Right kidney (tissue), 1 donor: ENCODE measurements at regions not wholly inside any gene's neighbourhood (a gene's known extent, or its start where the extent isn't known, plus 50 kb on each side); places are given as distances from the start of the nearest gene placed in this dataset.
"Not testable (repeated sequence)": the region's sequence is repeated elsewhere in the genome, so short reads cannot be mapped to it uniquely, and the experiment has no call there.

Source experiments
- DNase-seq: peaks from one replicate; pipeline ENCODE4 v3.0.0-alpha.2; 2016

GRCh38 chr2:166641516-166641915 lies 147.5 kb upstream of the SCN7A start:
- not testable (repeated sequence) for DNase-seq

GRCh38 chr2:166637051-166637450 lies 143.0 kb upstream of the SCN7A start:
- no peak for DNase-seq

GRCh38 chr2:166634706-166635105 lies 140.7 kb upstream of the SCN7A start:
- no peak for DNase-seq

- DNase-seq = peak; percentile 2
Observed at GRCh38 chr2:166632616-166633015, 138.6 kb upstream of the SCN7A start.

- no peak for DNase-seq
Observed at GRCh38 chr2:166628478-166629136, 134.6 kb upstream of the SCN7A start.

GRCh38 chr2:166627893-166628292 lies 133.8 kb upstream of the SCN7A start:
- DNase-seq = no peak

- DNase-seq = no peak
Observed at GRCh38 chr2:166625670-166626069, 131.6 kb upstream of the SCN7A start.

GRCh38 chr2:166614503-166614902 lies 120.5 kb upstream of the SCN7A start:
- DNase-seq = no peak

- peak; percentile 11 for DNase-seq
Observed at GRCh38 chr2:166614029-166614428, 120.0 kb upstream of the SCN7A start.

- no peak for DNase-seq
Observed at GRCh38 chr2:166613226-166613625, 119.2 kb upstream of the SCN7A start.

GRCh38 chr2:166612214-166612613 lies 118.2 kb upstream of the SCN7A start:
- DNase-seq = no peak

- no peak for DNase-seq
Observed at GRCh38 chr2:166610913-166611305, 116.9 kb upstream of the SCN7A start.

GRCh38 chr2:166610180-166610912 lies 116.3 kb upstream of the SCN7A start:
- peak; percentile 65 for DNase-seq

GRCh38 chr2:166609183-166609959 lies 115.3 kb upstream of the SCN7A start:
- DNase-seq = peak; percentile 3

- DNase-seq = no peak
Observed at GRCh38 chr2:166607880-166608279, 113.8 kb upstream of the SCN7A start.

- no peak for DNase-seq
Observed at GRCh38 chr2:166593403-166593802, 99.4 kb upstream of the SCN7A start.

GRCh38 chr2:166592750-166593149 lies 98.7 kb upstream of the SCN7A start:
- no peak for DNase-seq

- DNase-seq = no peak
Observed at GRCh38 chr2:166591226-166591625, 97.2 kb upstream of the SCN7A start.

GRCh38 chr2:166573391-166573790 lies 79.3 kb upstream of the SCN7A start:
- no peak for DNase-seq

GRCh38 chr2:166572937-166573336 lies 78.9 kb upstream of the SCN7A start:
- DNase-seq = no peak

GRCh38 chr2:166568409-166568808 lies 74.4 kb upstream of the SCN7A start:
- no peak for DNase-seq

GRCh38 chr2:166565501-166565900 lies 71.5 kb upstream of the SCN7A start:
- no peak for DNase-seq

GRCh38 chr2:166563894-166564293 lies 69.8 kb upstream of the SCN7A start:
- DNase-seq = no peak
